Osteocyte (in vitro differentiated cells): ENCODE measurements at regions not wholly inside any gene's neighbourhood (a gene's known extent, or its start where the extent isn't known, plus 50 kb on each side); places are given as distances from the start of the nearest gene placed in this dataset.

Experiments used
- DNase-seq: peaks from one replicate; pipeline ENCODE4 v3.0.0; 2021; ENCODE audit warnings: mixed read lengths; ENCODE audit not compliant: unreplicated experiment; ENCODE audit errors: extremely low spot score
- H3K27ac Mint-ChIP-seq: one replicate; pipeline ENCODE4 v1.8.0; 2021; ENCODE audit warnings: mild to moderate bottlenecking, mixed read lengths; ENCODE audit not compliant: unreplicated experiment
- H3K27me3 Mint-ChIP-seq: one replicate; pipeline ENCODE4 v1.8.0; 2021; ENCODE audit warnings: mixed read lengths; ENCODE audit not compliant: unreplicated experiment
- H3K36me3 Mint-ChIP-seq: one replicate; pipeline ENCODE4 v1.8.0; 2021; ENCODE audit warnings: mixed read lengths; ENCODE audit not compliant: unreplicated experiment
- H3K4me1 Mint-ChIP-seq: one replicate; pipeline ENCODE4 v1.8.0; 2021; ENCODE audit warnings: mixed read lengths; ENCODE audit not compliant: unreplicated experiment
- H3K4me3 Mint-ChIP-seq: one replicate; pipeline ENCODE4 v1.8.0; 2021; ENCODE audit warnings: mild to moderate bottlenecking, moderate library complexity, mixed read lengths; ENCODE audit not compliant: unreplicated experiment
- H3K9me3 Mint-ChIP-seq: one replicate; pipeline ENCODE4 v1.8.0; 2021; ENCODE audit warnings: mixed read lengths; ENCODE audit not compliant: unreplicated experiment
- CTCF ChIP-seq: fragments of 200-600 bp; sonication (generic); IDR thresholded peaks from 2 replicates; pipeline ENCODE4 v1.5.0; 2021; ENCODE audit warnings: antibody characterized with exemption, mild to moderate bottlenecking, moderate library complexity

GRCh38 chr3:193954752-193955151 lies 181.2 kb upstream of the HES1 start:
- no peak for TF ChIP-seq CTCF
- Mint-ChIP-seq H3K4me1 (no peaks in the 10 kb centered on the region), H3K9me3 (peaks cover 36% of the 10 kb centered on the region), H3K4me3 (no peak overlapping the region), H3K36me3 (peaks cover 11% of the 10 kb centered on the region), H3K27ac (no peak overlapping the region), H3K27me3 (peaks cover 76% of the 10 kb centered on the region)
- DNase-seq, result no peak

DNA sequence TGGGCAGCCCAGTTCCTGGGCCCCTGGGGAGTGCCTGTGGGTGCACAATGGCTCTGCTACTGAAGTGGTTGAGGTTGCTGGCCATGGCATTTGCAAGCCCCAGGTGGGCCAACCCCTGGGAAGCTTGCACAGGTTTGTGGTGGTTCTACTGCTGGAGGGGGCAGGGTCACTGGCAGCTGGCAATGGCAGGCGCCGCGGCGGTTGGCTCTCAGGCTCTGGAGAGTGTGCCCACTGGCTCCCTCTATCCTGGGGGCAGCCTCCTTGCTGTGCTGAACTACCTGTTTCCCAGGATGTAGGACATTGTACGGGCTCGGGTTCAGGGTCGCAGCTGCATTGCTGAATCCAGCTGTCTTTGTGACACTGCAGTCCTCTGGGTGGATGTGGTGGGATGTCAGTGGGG lies 180.2 kb upstream of the HES1 start:
- no peak overlapping the region for H3K4me3 Mint-ChIP-seq
- no peak for DNase-seq
- no peak overlapping the region for H3K27ac Mint-ChIP-seq
- H3K4me1 Mint-ChIP-seq, result no peaks in the 10 kb centered on the region
- H3K27me3 Mint-ChIP-seq, result peaks cover 77% of the 10 kb centered on the region
- peaks cover 11% of the 10 kb centered on the region for H3K36me3 Mint-ChIP-seq
- peaks cover 36% of the 10 kb centered on the region for H3K9me3 Mint-ChIP-seq
- TF ChIP-seq CTCF, result no peak

- no peaks in the 10 kb centered on the region for H3K36me3 Mint-ChIP-seq
- H3K9me3 Mint-ChIP-seq, result peaks cover 8% of the 10 kb centered on the region
- H3K4me3 Mint-ChIP-seq, result no peak overlapping the region
- no peak for TF ChIP-seq CTCF
- peaks cover 3% of the 10 kb centered on the region for H3K4me1 Mint-ChIP-seq
- peaks cover 77% of the 10 kb centered on the region for H3K27me3 Mint-ChIP-seq
- DNase-seq, result no peak
- H3K27ac Mint-ChIP-seq, result no peak overlapping the region
Measured at GRCh38 chr3:193959861-193960260, 176.1 kb upstream of the HES1 start.

DNA sequence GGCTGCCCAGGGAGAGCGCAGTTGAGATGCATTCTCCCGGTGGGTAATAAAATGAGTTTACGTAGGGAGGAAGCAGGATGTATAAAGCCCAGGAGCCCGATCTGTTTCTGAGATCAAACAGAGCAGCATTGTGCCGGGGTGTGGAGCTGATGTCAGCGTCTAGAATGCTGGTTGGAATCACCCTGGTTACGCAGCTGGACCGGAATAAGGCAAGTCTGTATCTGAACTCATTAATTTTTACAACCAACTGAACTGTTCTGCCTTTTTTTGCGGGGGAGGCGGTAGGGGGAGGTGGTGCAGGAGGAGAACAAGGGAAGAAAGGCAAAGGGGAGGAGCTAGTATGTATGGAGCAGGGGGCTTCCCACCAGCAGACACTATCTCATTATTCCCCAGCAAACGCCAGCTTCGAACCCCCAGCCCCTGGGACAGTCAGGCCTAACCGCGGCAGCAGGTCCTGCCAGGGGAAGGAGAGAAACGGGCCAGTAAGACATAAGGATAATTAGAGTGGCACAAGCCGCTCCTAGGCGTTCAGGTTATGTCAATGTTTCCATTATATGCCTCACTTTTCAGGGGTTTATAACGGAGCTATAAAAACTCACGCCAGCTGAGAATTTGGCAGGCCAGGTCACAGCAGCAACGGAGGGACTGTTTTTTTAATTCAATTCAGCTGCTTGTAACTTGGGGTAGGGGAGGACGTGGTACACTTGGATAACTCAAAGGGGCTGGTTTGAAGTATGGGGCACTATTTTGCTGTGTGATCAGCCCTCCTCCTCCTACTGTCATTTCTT lies 175.3 kb upstream of the HES1 start:
- DNase-seq, result no peak
- Mint-ChIP-seq H3K27me3 (peaks cover 84% of the 10 kb centered on the region), H3K9me3 (peaks cover 6% of the 10 kb centered on the region), H3K4me3 (no peak overlapping the region), H3K27ac (no peak overlapping the region), H3K36me3 (no peaks in the 10 kb centered on the region), H3K4me1 (peaks cover 3% of the 10 kb centered on the region)
- no peak for TF ChIP-seq CTCF

GRCh38 chr3:193962986-193963685 lies 172.8 kb upstream of the HES1 start:
- no peak for DNase-seq
- Mint-ChIP-seq H3K27ac (no peak overlapping the region), H3K4me3 (no peak overlapping the region), H3K4me1 (peaks cover 3% of the 10 kb centered on the region), H3K9me3 (no peaks in the 10 kb centered on the region), H3K36me3 (no peaks in the 10 kb centered on the region), H3K27me3 (peaks cover 86% of the 10 kb centered on the region)
- no peak for TF ChIP-seq CTCF
